SH-SY5Y (cell line): ENCODE measurements at regions not wholly inside any gene's neighbourhood (a gene's known extent, or its start where the extent isn't known, plus 50 kb on each side); places are given as distances from the start of the nearest gene placed in this dataset.

Source experiments
- GATA2 ChIP-seq: IDR thresholded peaks from 2 replicates; pipeline ENCODE4 v1.6.1; 2011; ENCODE audit warnings: mild to moderate bottlenecking, low read depth, low read length
- GATA3 ChIP-seq: IDR thresholded peaks from 2 replicates; pipeline ENCODE4 v1.6.1; 2011; ENCODE audit warnings: low read depth, mild to moderate bottlenecking, low read length, moderate library complexity

DNA sequence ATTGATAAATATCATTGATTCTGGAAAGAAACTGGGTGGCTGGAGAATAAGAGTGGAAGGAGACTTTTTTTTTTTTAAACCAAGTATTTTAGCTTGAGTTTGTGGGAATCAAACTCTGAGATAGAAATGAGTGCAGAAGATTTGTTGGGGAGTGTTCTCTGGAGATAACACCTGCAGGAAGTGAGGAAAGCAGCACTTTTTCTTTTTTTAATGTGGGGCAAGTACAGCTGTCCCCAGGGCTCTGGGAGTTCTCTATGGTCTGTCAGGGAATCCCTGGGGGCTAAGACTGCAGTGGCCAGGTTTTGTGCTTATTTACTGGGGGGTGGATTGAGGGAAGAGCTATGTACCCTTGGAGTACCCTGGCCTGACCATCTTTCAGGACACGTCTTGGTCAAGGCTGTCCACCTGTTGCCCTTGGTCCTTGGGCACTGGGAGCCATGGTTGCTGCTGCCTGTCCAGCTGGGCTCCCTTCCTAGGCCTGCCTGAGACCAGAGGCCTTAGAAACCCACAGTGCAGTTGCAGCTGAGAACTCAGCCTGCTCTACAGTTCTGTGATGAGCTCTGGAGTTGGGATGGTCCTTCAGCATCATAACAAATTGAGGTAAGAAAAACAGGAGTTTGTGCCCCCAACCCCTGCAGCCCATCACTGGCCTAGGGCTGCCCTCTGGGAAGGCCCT lies 85.8 kb downstream of the PHAX start:
- TF ChIP-seq GATA3 (no peak), GATA2 (no peak)
